BJ (cell line): ENCODE measurements at regions not wholly inside any gene's neighbourhood (a gene's known extent, or its start where the extent isn't known, plus 50 kb on each side); places are given as distances from the start of the nearest gene placed in this dataset.

Experiments used
- CTCF ChIA-PET: fragments of 350-600 bp; formaldehyde crosslinking; extraction: SDS; loops from one replicate; lab custom pipeline; 2021; ENCODE audit warnings: antibody characterized with exemption, inconsistent platforms; lab: Yijun Ruan, JAX
- POLR2A ChIA-PET: fragments of 300-600 bp; sonication (Branson Sonifier 250); formaldehyde crosslinking; extraction: SDS; loops from one replicate; lab custom pipeline; 2021; ENCODE audit warnings: antibody characterized with exemption; lab: Charles Lee
- DNase-seq: peaks from one replicate; pipeline ENCODE4 v3.0.0-alpha.2; 2011; ENCODE audit warnings: low read depth
- H3K27me3 ChIP-seq: 2 replicates; pipeline ENCODE4 v1.6.0; 2011; ENCODE audit warnings: low read length; ENCODE audit not compliant: control insufficient read depth, insufficient read depth
- H3K36me3 ChIP-seq: 2 replicates; pipeline ENCODE4 v1.5.1; 2011; ENCODE audit warnings: low read length; ENCODE audit not compliant: control insufficient read depth, insufficient read depth
- H3K4me3 ChIP-seq: 2 replicates; pipeline ENCODE4 v1.5.1; 2011; ENCODE audit warnings: low read depth, mild to moderate bottlenecking, control low read depth, low read length
- TF ChIP-seq, protein P1 (sequence below): IDR thresholded peaks from 2 replicates; pipeline ENCODE4 v1.5.1; 2011; ENCODE audit warnings: low read depth, mild to moderate bottlenecking, control low read depth, inconsistent platforms, low read length, moderate library complexity; ENCODE audit not compliant: insufficient read depth

DNA sequence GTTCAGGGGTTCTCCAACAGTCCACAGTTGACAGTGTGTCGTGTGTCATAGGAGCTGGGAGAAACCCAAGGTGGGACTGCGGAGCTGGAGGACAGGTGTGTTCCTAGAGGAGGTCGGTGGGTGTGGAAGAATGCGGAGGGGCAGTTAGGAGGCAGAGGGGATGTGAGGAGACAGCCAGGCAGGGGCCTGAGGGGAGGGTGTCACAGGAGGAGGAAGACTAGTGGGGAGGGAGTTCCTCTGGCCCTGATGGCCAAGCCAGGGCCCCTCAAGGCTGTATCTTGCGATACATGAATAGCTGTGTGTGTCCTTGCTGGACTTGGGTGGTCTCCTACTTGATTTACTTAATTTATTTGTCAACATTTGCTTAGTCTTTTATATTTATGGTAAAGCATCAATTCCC lies 519.6 kb upstream of the HS6ST1 start:
- ChIA-PET POLR2A (no interaction called here), CTCF (no interaction called here)
- TF ChIP-seq, protein P1, sequence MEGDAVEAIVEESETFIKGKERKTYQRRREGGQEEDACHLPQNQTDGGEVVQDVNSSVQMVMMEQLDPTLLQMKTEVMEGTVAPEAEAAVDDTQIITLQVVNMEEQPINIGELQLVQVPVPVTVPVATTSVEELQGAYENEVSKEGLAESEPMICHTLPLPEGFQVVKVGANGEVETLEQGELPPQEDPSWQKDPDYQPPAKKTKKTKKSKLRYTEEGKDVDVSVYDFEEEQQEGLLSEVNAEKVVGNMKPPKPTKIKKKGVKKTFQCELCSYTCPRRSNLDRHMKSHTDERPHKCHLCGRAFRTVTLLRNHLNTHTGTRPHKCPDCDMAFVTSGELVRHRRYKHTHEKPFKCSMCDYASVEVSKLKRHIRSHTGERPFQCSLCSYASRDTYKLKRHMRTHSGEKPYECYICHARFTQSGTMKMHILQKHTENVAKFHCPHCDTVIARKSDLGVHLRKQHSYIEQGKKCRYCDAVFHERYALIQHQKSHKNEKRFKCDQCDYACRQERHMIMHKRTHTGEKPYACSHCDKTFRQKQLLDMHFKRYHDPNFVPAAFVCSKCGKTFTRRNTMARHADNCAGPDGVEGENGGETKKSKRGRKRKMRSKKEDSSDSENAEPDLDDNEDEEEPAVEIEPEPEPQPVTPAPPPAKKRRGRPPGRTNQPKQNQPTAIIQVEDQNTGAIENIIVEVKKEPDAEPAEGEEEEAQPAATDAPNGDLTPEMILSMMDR: no peak
- DNase-seq: no peak
- no peaks in the 10 kb centered on the region for H3K36me3 ChIP-seq
- no peak overlapping the region for H3K4me3 ChIP-seq
- no peaks in the 10 kb centered on the region for H3K27me3 ChIP-seq

DNA sequence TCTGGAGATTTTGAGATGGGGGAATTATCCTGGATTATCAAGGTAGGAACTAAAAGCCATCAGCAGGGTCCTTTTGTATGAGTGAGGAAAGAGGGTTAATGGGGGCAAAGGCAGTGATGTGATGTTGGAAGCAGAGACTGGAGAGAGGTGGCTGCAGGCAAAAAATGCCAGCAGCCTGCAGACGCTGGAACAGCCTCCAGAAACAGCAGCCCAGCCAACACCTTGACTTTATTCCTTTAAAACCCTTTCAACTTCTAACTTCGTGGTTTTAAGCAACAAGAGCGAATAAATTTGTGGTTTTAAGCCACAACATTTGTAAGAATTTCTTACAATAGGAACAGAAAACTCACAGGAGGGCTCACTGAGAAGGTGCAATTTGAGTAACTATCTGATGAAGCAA lies 523.1 kb upstream of the HS6ST1 start:
- DNase-seq: no peak
- Histone ChIP-seq H3K36me3 (no peaks in the 10 kb centered on the region), H3K4me3 (no peak overlapping the region), H3K27me3 (no peaks in the 10 kb centered on the region)
- ChIA-PET POLR2A (no interaction called here), CTCF (no interaction called here)
- TF ChIP-seq, protein P1: no peak

DNA sequence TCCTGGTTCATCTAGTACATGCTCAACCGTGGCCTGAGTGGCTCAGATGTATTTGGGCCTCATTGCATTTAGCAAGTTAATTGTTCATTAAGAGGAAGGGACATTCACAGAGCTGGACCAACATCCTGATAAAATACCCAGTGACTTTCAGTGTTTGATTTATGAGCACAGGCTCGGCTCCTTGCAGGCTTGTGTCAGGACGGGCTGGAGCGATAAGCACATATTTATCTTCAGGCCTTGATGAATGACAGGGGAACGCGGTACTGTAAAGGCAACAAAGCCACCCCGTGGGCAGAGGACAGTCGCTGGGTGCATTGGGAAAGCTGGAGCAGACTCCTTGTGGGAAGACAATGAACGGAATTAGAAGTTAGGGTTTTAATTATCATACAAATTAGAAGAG lies 548.6 kb upstream of the HS6ST1 start:
- CTCF ChIA-PET: no interaction called here
- H3K36me3 ChIP-seq: no peaks in the 10 kb centered on the region
- no peak for DNase-seq
- no peak overlapping the region for H3K4me3 ChIP-seq
- TF ChIP-seq, protein P1: no peak
- POLR2A ChIA-PET: no interaction called here
- H3K27me3 ChIP-seq: no peaks in the 10 kb centered on the region

DNA sequence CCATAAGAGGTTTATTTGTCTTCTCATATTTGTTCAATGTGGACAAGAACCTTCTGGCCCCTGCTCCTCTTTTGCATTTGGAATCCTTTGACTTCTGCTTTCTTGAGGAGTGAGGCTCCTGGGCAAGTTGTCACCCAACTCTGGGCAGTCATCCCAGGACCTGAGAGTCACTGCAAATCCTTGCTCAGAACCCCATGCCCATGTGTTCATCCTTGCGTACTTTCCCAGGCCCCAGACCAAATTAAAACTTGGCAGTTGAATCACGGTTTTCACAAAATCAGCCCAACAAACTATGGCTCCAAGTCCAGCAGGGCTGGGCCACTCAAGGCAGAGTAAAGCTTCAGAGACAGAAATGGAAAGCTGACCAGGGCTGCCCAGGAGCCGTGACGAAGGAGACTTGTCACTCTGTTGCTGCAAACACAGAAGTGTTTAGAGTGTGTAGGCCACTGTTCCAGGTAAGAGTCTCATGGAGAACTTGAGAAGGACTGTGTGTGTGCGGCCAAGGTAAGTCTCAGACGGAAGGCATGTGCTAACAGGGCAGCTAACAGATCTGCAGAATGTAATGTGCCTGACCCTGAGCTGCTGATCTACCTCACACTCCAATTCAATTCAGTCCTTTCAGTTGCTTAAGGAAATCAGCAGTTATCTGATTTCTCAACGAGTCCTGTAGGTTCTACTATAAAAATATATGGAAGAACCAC lies 549.4 kb upstream of the HS6ST1 start:
- Histone ChIP-seq H3K4me3 (no peak overlapping the region), H3K36me3 (no peaks in the 10 kb centered on the region), H3K27me3 (no peaks in the 10 kb centered on the region)
- ChIA-PET CTCF (no interaction called here), POLR2A (no interaction called here)
- TF ChIP-seq, protein P1: no peak
- no peak for DNase-seq

DNA sequence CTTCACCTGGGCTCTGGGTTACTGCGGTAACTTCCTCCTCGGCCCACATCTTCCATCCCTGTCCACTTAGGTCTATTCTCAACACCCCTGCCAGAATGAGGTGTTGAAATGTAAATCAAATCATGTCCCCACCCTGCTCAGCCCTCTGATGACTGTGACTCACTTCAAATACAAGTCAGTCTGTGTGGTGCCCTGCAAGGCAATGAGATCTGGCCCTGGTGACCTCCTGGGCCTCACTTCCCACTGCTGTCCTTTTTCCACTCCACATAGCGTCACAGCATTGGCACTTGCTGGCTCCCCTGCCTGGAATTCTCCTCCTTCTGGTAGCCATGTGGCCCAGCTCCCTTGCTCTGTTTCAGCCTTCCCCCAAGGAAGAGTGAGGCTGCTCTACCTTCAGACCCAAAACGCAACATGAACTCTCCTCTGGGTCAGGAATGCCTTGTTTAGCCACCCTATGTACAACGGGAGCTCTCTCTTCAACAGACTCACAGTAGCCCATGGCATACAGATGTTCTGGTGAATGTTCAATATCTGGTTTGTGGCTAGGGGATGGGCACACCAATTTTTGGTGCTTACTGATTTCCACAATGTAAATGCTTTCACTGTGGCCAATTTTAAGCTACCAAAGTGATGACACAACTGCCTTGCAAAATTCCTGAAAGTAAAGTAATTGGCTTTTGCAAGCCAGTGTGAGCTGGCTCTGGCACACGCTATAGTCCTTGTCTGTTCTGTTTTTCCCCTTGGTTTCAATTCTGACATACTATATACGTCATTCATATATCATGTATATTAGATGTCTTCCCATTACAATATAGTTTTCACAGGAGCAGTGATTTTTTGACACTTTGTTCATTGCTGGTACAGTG lies 550.3 kb upstream of the HS6ST1 start:
- Histone ChIP-seq H3K4me3 (no peak overlapping the region), H3K36me3 (no peaks in the 10 kb centered on the region), H3K27me3 (no peaks in the 10 kb centered on the region)
- ChIA-PET POLR2A (interaction anchor here (0.6 kb wide), 1 partner anchor 472 kb away, joined by 4 read pairs; no protein-coding TSS in a partner anchor), CTCF (interaction anchor here (0.6 kb wide), 1 partner anchor 45 kb away, joined by 3 read pairs; no protein-coding TSS in a partner anchor)
- TF ChIP-seq, protein P1: no peak
- DNase-seq: no peak
